Chondrocyte (in vitro differentiated cells): ENCODE measurements at regions not wholly inside any gene's neighbourhood (a gene's known extent, or its start where the extent isn't known, plus 50 kb on each side); places are given as distances from the start of the nearest gene placed in this dataset.

Experiments
- DNase-seq: peaks from one replicate; pipeline ENCODE4 v3.0.0; 2021; ENCODE audit warnings: mixed read lengths, low spot score
- H3K27ac Mint-ChIP-seq: one replicate; pipeline ENCODE4 v1.8.0; 2021; ENCODE audit warnings: mild to moderate bottlenecking, moderate library complexity, mixed read lengths; ENCODE audit not compliant: unreplicated experiment
- H3K27me3 Mint-ChIP-seq: 2 replicates; pipeline ENCODE4 v1.8.0; 2021; ENCODE audit warnings: low read depth, mixed read lengths
- H3K36me3 Mint-ChIP-seq: 2 replicates; pipeline ENCODE4 v1.8.0; 2021; ENCODE audit warnings: low read depth, mixed read lengths
- H3K4me1 Mint-ChIP-seq: 2 replicates; pipeline ENCODE4 v1.8.0; 2021; ENCODE audit warnings: low read depth, mild to moderate bottlenecking, mixed read lengths
- H3K4me3 Mint-ChIP-seq: one replicate; pipeline ENCODE4 v1.8.0; 2021; ENCODE audit warnings: mild to moderate bottlenecking, moderate library complexity, mixed read lengths; ENCODE audit not compliant: unreplicated experiment
- H3K9me3 Mint-ChIP-seq: 2 replicates; pipeline ENCODE4 v1.8.0; 2021; ENCODE audit warnings: low read depth, mixed read lengths
- TF ChIP-seq, protein P1 (sequence below): fragments of 200-600 bp; sonication (generic); IDR thresholded peaks from 2 replicates; pipeline ENCODE4 v1.5.0; 2021; ENCODE audit warnings: antibody characterized with exemption, mild to moderate bottlenecking, moderate library complexity

DNA sequence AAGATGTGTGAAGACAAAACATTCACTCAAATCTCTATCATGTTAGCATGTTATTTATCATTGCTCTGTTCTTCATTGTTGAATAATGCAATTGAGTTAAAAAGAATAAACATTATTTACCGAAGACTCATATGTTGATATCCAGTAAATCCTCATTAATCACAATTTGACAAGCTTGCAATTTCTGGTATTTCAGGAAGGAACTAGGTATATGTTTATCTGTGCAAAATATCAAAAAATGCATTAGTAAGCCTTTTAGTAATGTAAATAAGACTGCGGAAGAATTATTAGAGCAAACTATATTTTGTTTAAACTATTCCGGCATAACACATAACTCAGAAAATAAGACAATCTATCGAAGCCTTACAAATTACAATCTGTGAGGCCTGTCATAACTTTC lies 222.7 kb upstream of the NOVA1 start:
- no peak for DNase-seq
- no peaks in the 10 kb centered on the region for H3K9me3 Mint-ChIP-seq
- no peak overlapping the region for H3K4me3 Mint-ChIP-seq
- TF ChIP-seq, protein P1, sequence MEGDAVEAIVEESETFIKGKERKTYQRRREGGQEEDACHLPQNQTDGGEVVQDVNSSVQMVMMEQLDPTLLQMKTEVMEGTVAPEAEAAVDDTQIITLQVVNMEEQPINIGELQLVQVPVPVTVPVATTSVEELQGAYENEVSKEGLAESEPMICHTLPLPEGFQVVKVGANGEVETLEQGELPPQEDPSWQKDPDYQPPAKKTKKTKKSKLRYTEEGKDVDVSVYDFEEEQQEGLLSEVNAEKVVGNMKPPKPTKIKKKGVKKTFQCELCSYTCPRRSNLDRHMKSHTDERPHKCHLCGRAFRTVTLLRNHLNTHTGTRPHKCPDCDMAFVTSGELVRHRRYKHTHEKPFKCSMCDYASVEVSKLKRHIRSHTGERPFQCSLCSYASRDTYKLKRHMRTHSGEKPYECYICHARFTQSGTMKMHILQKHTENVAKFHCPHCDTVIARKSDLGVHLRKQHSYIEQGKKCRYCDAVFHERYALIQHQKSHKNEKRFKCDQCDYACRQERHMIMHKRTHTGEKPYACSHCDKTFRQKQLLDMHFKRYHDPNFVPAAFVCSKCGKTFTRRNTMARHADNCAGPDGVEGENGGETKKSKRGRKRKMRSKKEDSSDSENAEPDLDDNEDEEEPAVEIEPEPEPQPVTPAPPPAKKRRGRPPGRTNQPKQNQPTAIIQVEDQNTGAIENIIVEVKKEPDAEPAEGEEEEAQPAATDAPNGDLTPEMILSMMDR, result no peak
- no peaks in the 10 kb centered on the region for H3K4me1 Mint-ChIP-seq
- peaks cover 1% of the 10 kb centered on the region for H3K27me3 Mint-ChIP-seq
- H3K36me3 Mint-ChIP-seq, result no peaks in the 10 kb centered on the region
- H3K27ac Mint-ChIP-seq, result no peak overlapping the region

DNA sequence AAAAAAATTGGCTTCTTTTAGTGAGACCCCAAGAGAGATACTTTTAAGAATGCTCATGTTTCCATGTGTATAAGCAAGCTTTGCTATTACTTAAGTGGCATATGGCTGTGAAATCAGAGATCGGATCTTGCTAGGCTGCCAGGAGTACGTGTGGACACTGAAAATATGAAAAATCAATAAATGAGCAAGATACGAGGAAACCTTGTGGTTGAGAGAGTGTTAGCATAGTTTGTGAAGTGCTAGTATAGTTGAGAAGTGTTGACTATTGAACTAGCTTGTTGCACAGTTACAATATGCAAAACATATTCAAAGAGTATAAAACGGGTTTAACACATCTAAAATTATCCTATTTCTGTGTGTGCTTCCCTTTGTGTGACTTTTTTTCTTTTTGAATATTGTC lies 230.9 kb upstream of the NOVA1 start:
- Mint-ChIP-seq H3K36me3 (no peaks in the 10 kb centered on the region), H3K27ac (no peak overlapping the region)
- no peak for DNase-seq

DNA sequence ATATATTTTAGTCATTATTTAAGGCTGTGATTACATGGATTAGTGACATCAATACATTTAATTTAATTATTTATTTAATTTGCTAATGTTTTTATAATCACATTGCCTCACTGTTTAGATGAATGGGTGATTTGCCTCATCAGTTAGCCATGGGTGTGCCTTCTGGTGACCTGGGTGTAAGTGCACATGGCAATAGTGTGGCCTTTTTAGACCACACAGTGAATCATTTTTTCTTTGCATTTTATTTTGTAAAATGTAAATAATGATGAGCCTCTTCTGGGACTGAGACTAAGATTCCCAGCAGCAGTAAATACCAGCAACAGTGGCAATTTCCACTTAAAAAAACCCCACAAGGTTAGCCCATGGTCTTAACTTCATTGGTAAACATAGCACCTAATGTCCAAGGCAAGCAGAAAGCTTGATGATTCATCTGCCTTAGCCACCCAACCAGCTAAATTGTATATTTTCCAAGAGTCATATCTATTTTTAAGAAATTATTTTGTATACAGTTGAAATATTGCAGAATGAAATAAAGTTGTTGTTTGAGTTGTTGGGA lies 235.9 kb upstream of the NOVA1 start:
- TF ChIP-seq, protein P1, result no peak

More for the DNA sequence above, 230.9 kb upstream of the NOVA1 start:
- Mint-ChIP-seq H3K27me3 (peaks cover 1% of the 10 kb centered on the region), H3K4me3 (no peak overlapping the region), H3K4me1 (no peaks in the 10 kb centered on the region), H3K9me3 (peaks cover 2% of the 10 kb centered on the region)
- TF ChIP-seq, protein P1, result no peak

DNA sequence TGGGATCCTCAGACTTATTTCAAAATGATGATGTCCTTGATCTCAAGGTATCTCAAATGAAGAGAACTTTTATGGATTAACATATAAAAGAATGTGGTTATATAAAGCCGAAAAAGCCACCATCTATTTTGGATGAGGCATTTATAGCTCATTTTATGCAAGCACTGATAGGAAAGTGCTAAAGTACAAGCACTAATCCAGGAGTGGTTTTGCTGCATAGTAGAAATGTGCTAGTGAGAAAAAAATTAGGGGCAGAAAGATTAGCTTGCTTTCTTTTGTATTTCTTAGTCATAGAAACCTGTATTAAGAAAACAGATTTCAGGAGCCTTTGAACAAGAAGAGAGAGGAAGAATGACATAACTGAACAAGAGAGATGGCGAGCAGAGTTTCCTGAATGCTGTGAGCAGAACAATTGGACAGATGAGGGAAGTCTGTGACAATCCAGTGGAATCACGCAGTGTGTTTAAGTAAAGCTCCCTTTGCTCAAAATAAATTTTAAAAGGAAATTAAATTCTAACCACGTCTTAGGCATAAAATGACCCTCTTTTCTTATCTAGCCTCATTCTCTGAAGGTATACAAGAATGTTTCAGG lies 238.2 kb upstream of the NOVA1 start:
- DNase-seq, result no peak
- no peak overlapping the region for H3K4me3 Mint-ChIP-seq
- H3K36me3 Mint-ChIP-seq, result no peaks in the 10 kb centered on the region
- H3K27me3 Mint-ChIP-seq, result no peaks in the 10 kb centered on the region
- H3K4me1 Mint-ChIP-seq, result no peaks in the 10 kb centered on the region
- TF ChIP-seq, protein P1, result no peak
- peaks cover 2% of the 10 kb centered on the region for H3K9me3 Mint-ChIP-seq
- no peak overlapping the region for H3K27ac Mint-ChIP-seq

More for the DNA sequence above, 235.9 kb upstream of the NOVA1 start:
- no peak overlapping the region for H3K4me3 Mint-ChIP-seq
- no peak overlapping the region for H3K27ac Mint-ChIP-seq
- peaks cover 2% of the 10 kb centered on the region for H3K9me3 Mint-ChIP-seq
- no peak for DNase-seq
- H3K36me3 Mint-ChIP-seq, result no peaks in the 10 kb centered on the region
- H3K4me1 Mint-ChIP-seq, result no peaks in the 10 kb centered on the region
- no peaks in the 10 kb centered on the region for H3K27me3 Mint-ChIP-seq

DNA sequence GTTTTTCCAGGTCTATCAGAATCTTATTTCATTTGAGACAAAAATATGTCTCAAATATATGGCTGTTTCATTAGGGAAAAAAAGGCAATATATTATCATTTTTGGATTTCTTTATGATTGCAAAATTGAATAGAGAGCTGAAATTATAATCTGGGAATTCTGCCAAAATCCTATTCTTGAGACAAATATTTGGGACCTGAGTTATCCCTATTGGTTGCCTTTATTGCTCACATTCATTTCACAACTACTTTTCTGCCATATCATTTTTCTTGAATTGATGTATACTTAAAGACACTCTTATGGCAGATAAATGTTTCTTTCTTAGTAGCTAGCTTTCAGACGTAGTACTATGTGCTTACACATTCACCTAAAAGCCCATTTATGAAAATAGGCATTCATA lies 241.6 kb upstream of the NOVA1 start:
- H3K27ac Mint-ChIP-seq, result no peak overlapping the region
- TF ChIP-seq, protein P1, result no peak
- DNase-seq, result no peak
- H3K36me3 Mint-ChIP-seq, result no peaks in the 10 kb centered on the region
- H3K4me3 Mint-ChIP-seq, result no peak overlapping the region
- peaks cover 7% of the 10 kb centered on the region for H3K4me1 Mint-ChIP-seq
- H3K27me3 Mint-ChIP-seq, result no peaks in the 10 kb centered on the region
- H3K9me3 Mint-ChIP-seq, result no peaks in the 10 kb centered on the region
